Mesendoderm (in vitro differentiated cells): ENCODE measurements at regions not wholly inside any gene's neighbourhood (a gene's known extent, or its start where the extent isn't known, plus 50 kb on each side); places are given as distances from the start of the nearest gene placed in this dataset.
"Not testable (repeated sequence)": the region's sequence is repeated elsewhere in the genome, so short reads cannot be mapped to it uniquely, and the experiment has no call there.

Source experiments
- DNase-seq: peaks from one replicate; pipeline ENCODE4 v3.0.0; 2013
- H2AK5ac ChIP-seq: 2 replicates; pipeline ENCODE4 v1.6.1; 2013; ENCODE audit warnings: low read length, inconsistent platforms
- H2BK120ac ChIP-seq: 2 replicates; pipeline ENCODE4 v1.6.1; 2013; ENCODE audit warnings: low read depth, mild to moderate bottlenecking, low read length, moderate library complexity, mixed read lengths
- H2BK15ac ChIP-seq: replicated peaks from 2 replicates; pipeline ENCODE4 v1.6.1; 2013; ENCODE audit warnings: low read depth, mild to moderate bottlenecking, moderate library complexity
- H2BK5ac ChIP-seq: 2 replicates; pipeline ENCODE4 v1.6.1; 2013; ENCODE audit warnings: low read length, inconsistent platforms
- H3K18ac ChIP-seq: 2 replicates; pipeline ENCODE4 v1.6.1; 2013; ENCODE audit warnings: mild to moderate bottlenecking, low read length, mixed read lengths
- H3K23ac ChIP-seq: one replicate; pipeline ENCODE4 v1.6.1; 2013; ENCODE audit warnings: low read length
- H3K27ac ChIP-seq: 2 replicates; pipeline ENCODE4 v1.5.1; 2013; ENCODE audit warnings: low read depth, mild to moderate bottlenecking, inconsistent platforms, low read length, moderate library complexity
- H3K27me3 ChIP-seq: 2 replicates; pipeline ENCODE4 v1.6.1; 2013; ENCODE audit warnings: low read length, control low read depth, mild to moderate bottlenecking, inconsistent platforms; ENCODE audit not compliant: insufficient read depth, poor library complexity
- H3K36me3 ChIP-seq: 2 replicates; pipeline ENCODE4 v1.6.1; 2013; ENCODE audit warnings: low read length, inconsistent platforms; ENCODE audit not compliant: control insufficient read depth, insufficient read depth
- H3K4ac ChIP-seq: one replicate; pipeline ENCODE4 v1.6.1; 2013; ENCODE audit warnings: low read depth, mild to moderate bottlenecking, low read length, moderate library complexity
- H3K4me1 ChIP-seq: 2 replicates; pipeline ENCODE4 v1.6.1; 2013; ENCODE audit warnings: low read depth, low read length, inconsistent platforms; ENCODE audit not compliant: control insufficient read depth
- H3K4me2 ChIP-seq: 2 replicates; pipeline ENCODE4 v1.6.1; 2013; ENCODE audit warnings: low read length
- H3K4me3 ChIP-seq: 2 replicates; pipeline ENCODE4 v1.5.1; 2013; ENCODE audit warnings: mild to moderate bottlenecking, low read length
- H3K56ac ChIP-seq: one replicate; pipeline ENCODE4 v1.6.1; 2013; ENCODE audit warnings: low read length
- H3K79me1 ChIP-seq: 2 replicates; pipeline ENCODE4 v1.6.1; 2013; ENCODE audit warnings: low read length, inconsistent platforms
- H3K79me2 ChIP-seq: 2 replicates; pipeline ENCODE4 v1.6.1; 2013; ENCODE audit warnings: mild to moderate bottlenecking, low read length; ENCODE audit not compliant: control insufficient read depth, insufficient read depth
- H3K9ac ChIP-seq: 2 replicates; pipeline ENCODE4 v1.6.1; 2013; ENCODE audit warnings: low read length, inconsistent platforms
- H4K5ac ChIP-seq: one replicate; pipeline ENCODE4 v1.6.1; 2013; ENCODE audit warnings: low read length
- H4K8ac ChIP-seq: one replicate; pipeline ENCODE4 v1.6.1; 2013; ENCODE audit warnings: low read depth, mild to moderate bottlenecking, control low read depth, low read length, moderate library complexity
- WGBS: extraction: QIAGEN DNeasy Blood & Tissue Kit; methylation state at CpG from one replicate; pipeline ENCODE4 v1.1.7; 2013; ENCODE audit warnings: low lambda C conversion rate, missing lambda C conversion rate; ENCODE audit not compliant: insufficient coverage; ENCODE audit errors: extremely low coverage; 5-methylcytosine and 5-hydroxymethylcytosine counted together

- not testable (repeated sequence) for H3K27me3 ChIP-seq, H3K56ac ChIP-seq, H2BK15ac ChIP-seq, H4K5ac ChIP-seq, H4K8ac ChIP-seq, H3K36me3 ChIP-seq, H2BK5ac ChIP-seq, H3K27ac ChIP-seq, DNase-seq, H3K23ac ChIP-seq, H3K4ac ChIP-seq, H3K4me3 ChIP-seq, H3K9ac ChIP-seq, H3K4me2 ChIP-seq, H3K79me1 ChIP-seq, H2AK5ac ChIP-seq, H3K79me2 ChIP-seq, H3K4me1 ChIP-seq, H3K18ac ChIP-seq, H2BK120ac ChIP-seq
- no CpG with 5 or more reads among the region's 1 CpG for WGBS
These were observed 81.9 kb upstream of the ZNG1F start for GRCh38 chr9:41270992-41271391.

DNA sequence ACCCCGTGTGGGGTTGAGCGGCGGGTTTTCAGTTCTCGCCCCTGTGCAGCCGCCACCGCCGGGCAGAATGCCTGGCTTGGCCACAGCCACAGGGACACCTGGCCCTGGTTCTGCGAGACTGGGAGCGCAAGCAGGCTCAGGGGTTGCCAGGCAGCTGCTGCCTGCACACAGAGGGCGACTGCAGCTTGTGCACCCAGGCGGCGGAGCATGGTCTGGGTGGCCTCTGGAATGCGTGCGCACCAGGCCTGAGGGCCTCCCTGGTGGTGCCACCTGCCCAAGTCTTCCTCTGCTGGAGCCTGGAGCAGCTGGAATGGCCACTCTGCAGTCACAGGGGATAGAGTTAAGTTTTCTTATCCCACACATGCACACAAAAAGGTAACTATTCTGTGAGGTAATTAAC is 80.4 kb upstream of the ZNG1F start:
- H3K4ac ChIP-seq, H3K27ac ChIP-seq, H3K23ac ChIP-seq, H3K36me3 ChIP-seq, H3K9ac ChIP-seq, H3K4me1 ChIP-seq, H3K79me2 ChIP-seq, H3K79me1 ChIP-seq, H3K18ac ChIP-seq, H3K56ac ChIP-seq, H3K4me3 ChIP-seq, H2BK120ac ChIP-seq, H3K4me2 ChIP-seq, H2BK5ac ChIP-seq, H4K8ac ChIP-seq, H3K27me3 ChIP-seq, H2BK15ac ChIP-seq, H2AK5ac ChIP-seq, H4K5ac ChIP-seq: not testable (repeated sequence)
- peak; percentile 4 for DNase-seq
- no CpG with 5 or more reads among the region's 14 CpGs for WGBS

DNA sequence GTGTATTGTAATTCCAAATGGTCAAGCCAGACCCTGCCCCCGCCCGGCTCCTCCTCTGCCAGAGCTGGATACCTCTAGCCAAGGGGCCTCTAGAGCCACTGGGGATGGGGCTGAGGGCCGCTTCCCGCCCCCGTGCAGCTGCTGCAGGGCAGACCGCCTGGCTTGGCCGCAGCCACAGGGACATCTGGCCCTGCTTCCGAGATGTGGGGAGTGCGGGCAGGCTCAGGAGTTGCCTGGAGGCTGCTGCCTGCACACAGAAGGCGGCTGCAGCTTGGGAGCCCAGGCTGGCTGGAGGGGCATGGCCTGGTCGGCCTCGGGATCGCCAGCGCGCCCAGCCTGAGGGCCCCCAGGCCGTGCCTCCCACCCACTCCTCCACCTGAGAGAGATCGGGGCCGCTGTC is 79.9 kb upstream of the ZNG1F start:
- not testable (repeated sequence) for H3K56ac ChIP-seq, H3K79me1 ChIP-seq, H3K4ac ChIP-seq, H4K8ac ChIP-seq, H3K4me2 ChIP-seq, H3K27me3 ChIP-seq, H2BK15ac ChIP-seq, H2AK5ac ChIP-seq, H3K36me3 ChIP-seq, H3K18ac ChIP-seq, H3K4me3 ChIP-seq, H3K23ac ChIP-seq, H3K9ac ChIP-seq, H4K5ac ChIP-seq, H2BK5ac ChIP-seq, H3K27ac ChIP-seq, H3K4me1 ChIP-seq, H2BK120ac ChIP-seq, H3K79me2 ChIP-seq
- no CpG with 5 or more reads among the region's 18 CpGs for whole genome bisulfite sequencing
- DNase-seq = peak; percentile 17

GRCh38 chr9:41266602-41267001 is 77.5 kb upstream of the ZNG1F start:
- no CpG with 5 or more reads among the region's 25 CpGs for WGBS
- not testable (repeated sequence) for H3K23ac ChIP-seq, H4K8ac ChIP-seq, H3K4ac ChIP-seq, H2BK5ac ChIP-seq, DNase-seq, H3K27ac ChIP-seq, H2BK15ac ChIP-seq, H3K4me3 ChIP-seq, H3K18ac ChIP-seq, H3K79me2 ChIP-seq, H4K5ac ChIP-seq, H3K4me2 ChIP-seq, H3K4me1 ChIP-seq, H3K56ac ChIP-seq, H2AK5ac ChIP-seq, H3K79me1 ChIP-seq, H3K27me3 ChIP-seq, H2BK120ac ChIP-seq, H3K36me3 ChIP-seq, H3K9ac ChIP-seq

DNA sequence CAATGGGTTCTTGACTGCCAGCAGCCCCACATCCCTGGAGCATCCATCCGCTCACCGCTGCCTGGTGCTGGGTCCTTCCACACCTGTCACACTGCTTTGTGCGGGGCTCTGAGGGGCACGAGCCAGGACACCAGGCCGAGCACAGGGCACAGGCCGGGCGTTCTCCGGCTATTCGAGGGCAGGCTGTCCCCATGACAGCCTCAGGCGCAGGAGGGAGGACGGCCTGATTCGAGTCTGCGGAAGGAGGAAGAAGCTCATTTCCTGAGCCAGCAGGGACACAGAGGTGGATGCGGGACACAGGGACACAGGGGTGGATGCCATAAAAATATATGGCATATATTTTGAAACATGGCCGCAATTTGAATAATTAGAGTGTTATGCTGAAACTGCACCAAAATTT is 76.9 kb upstream of the ZNG1F start:
- not testable (repeated sequence) for H4K5ac ChIP-seq, H2BK15ac ChIP-seq, H3K27me3 ChIP-seq, H3K23ac ChIP-seq, H3K18ac ChIP-seq, H4K8ac ChIP-seq, H3K4ac ChIP-seq, H2AK5ac ChIP-seq, H3K4me1 ChIP-seq, H3K79me1 ChIP-seq, H2BK5ac ChIP-seq, H3K4me2 ChIP-seq, H3K4me3 ChIP-seq, H3K27ac ChIP-seq, H3K56ac ChIP-seq, H3K9ac ChIP-seq, H3K79me2 ChIP-seq, H2BK120ac ChIP-seq, H3K36me3 ChIP-seq
- peak; percentile 26 for DNase-seq
- no CpG with 5 or more reads among the region's 15 CpGs for WGBS

- H3K4me3 ChIP-seq, DNase-seq, H3K4me2 ChIP-seq, H3K27ac ChIP-seq, H4K5ac ChIP-seq, H3K18ac ChIP-seq, H2BK120ac ChIP-seq, H3K36me3 ChIP-seq, H3K79me1 ChIP-seq, H2AK5ac ChIP-seq, H3K23ac ChIP-seq, H3K27me3 ChIP-seq, H4K8ac ChIP-seq, H3K56ac ChIP-seq, H3K79me2 ChIP-seq, H3K9ac ChIP-seq, H2BK5ac ChIP-seq, H3K4ac ChIP-seq, H2BK15ac ChIP-seq, H3K4me1 ChIP-seq: not testable (repeated sequence)
These were observed 62.9 kb upstream of the ZNG1F start for GRCh38 chr9:41251973-41252372.
